ENCODE measurements at regions not wholly inside any gene's neighbourhood (a gene's known extent, or its start where the extent isn't known, plus 50 kb on each side); places are given as distances from the start of the nearest gene placed in this dataset.

- TF ChIP-seq CTCF (IDR thresholded peaks at IDR 0.05; ENCODE audit: poor library complexity): no peak
- TF ChIP-seq EZH2 (IDR thresholded peaks at IDR 0.05; ENCODE audit: borderline replicate concordance): no peak
- TF ChIP-seq EZH2phosphoT487 (IDR thresholded peaks at IDR 0.05; ENCODE audit: low read depth, severe bottlenecking, unreplicated experiment): no peak
Measured at GRCh38 chr5:13501176-13501575, 443.3 kb downstream of the DNAH5 start.

Data from hepatocyte (in vitro differentiated cells).